Endothelial cell of umbilical vein (primary cell): ENCODE measurements at regions not wholly inside any gene's neighbourhood (a gene's known extent, or its start where the extent isn't known, plus 50 kb on each side); places are given as distances from the start of the nearest gene placed in this dataset.

Source experiments
- BruUV-seq: library from RNA; stranded (reverse); fragments of 400-500 nt; replicated peaks from 2 replicates; lab custom pipeline; 2021; lab: Mats Ljungman, UMichigan
- CTCF ChIA-PET: fragments of 300-600, 350-600 bp; sonication (Branson Sonifier 250); formaldehyde crosslinking; loops from one replicate; lab custom pipeline; 2021; ENCODE audit warnings: antibody characterized with exemption, inconsistent platforms; lab: Charles Lee
- POLR2A ChIA-PET: fragments of 300-600, 350-600 bp; sonication (Branson Sonifier 250); formaldehyde crosslinking; loops from one replicate; lab custom pipeline; 2021; ENCODE audit warnings: antibody characterized with exemption, inconsistent platforms; lab: Charles Lee
- DNase-seq: peaks from one replicate; pipeline ENCODE4 v3.0.0-alpha.2; 2011; ENCODE audit warnings: low read depth, low spot score
- FAIRE-seq: peaks from 2 replicates; lab custom pipeline; 2011; peaks lifted over from hg19 to GRCh38; lab: Jason Lieb, UNC
- H2AFZ ChIP-seq: 2 replicates; pipeline ENCODE4 v1.6.0; 2012; ENCODE audit warnings: low read depth, low read length, control low read depth, inconsistent platforms
- H3K27ac ChIP-seq: 2 replicates; pipeline ENCODE4 v1.5.1; 2011; ENCODE audit warnings: low read depth, mild to moderate bottlenecking, control low read depth, low read length, moderate library complexity; ENCODE audit not compliant: insufficient read depth
- H3K27me3 ChIP-seq, 2 experiments: 2 replicates each; pipeline versions ENCODE4 v1.6.0 to v1.6.1; 2011; ENCODE audit warnings: low read length in 2 of 2, mixed read lengths in 1 of 2; ENCODE audit not compliant: control insufficient read depth in 2 of 2, insufficient read depth in 2 of 2
- H3K36me3 ChIP-seq, 2 experiments: 2 replicates in 1 of 2; 3 replicates in 1 of 2; pipeline ENCODE4 v1.5.1; 2011; ENCODE audit warnings: low read length in 2 of 2, mild to moderate bottlenecking in 1 of 2, moderate library complexity in 1 of 2; ENCODE audit not compliant: control insufficient read depth in 2 of 2, insufficient read depth in 2 of 2; ENCODE audit errors: extremely low read depth in 1 of 2
- H3K4me1 ChIP-seq: 3 replicates; pipeline ENCODE4 v1.5.1; 2011; ENCODE audit warnings: mild to moderate bottlenecking, low read length; ENCODE audit not compliant: control insufficient read depth, insufficient read depth; ENCODE audit errors: extremely low read depth
- H3K4me2 ChIP-seq: 2 replicates; pipeline ENCODE4 v1.6.1; 2011; ENCODE audit warnings: low read length, control low read depth, mixed read lengths; ENCODE audit not compliant: insufficient read depth
- H3K4me3 ChIP-seq, 3 experiments: fragments of 200-600 bp in 1 of 3; sonication (generic), shearing (Covaris generic) in 1 of 3; replicated peaks in 1 of 3; 2 replicates each; pipeline ENCODE4 v1.5.1; 2011 to 2016; ENCODE audit warnings: control low read depth in 3 of 3, low read length in 3 of 3, mild to moderate bottlenecking in 2 of 3, inconsistent platforms in 1 of 3, low read depth in 1 of 3, moderate library complexity in 1 of 3; ENCODE audit not compliant: insufficient read depth in 1 of 3
- H3K79me2 ChIP-seq: 2 replicates; pipeline ENCODE4 v1.6.0; 2012; ENCODE audit warnings: low read length, inconsistent platforms; ENCODE audit not compliant: control insufficient read depth, insufficient read depth
- H3K9ac ChIP-seq: replicated peaks from 2 replicates; pipeline ENCODE3; 2011; ENCODE audit warnings: low read length, control low read depth; ENCODE audit not compliant: insufficient read depth; ENCODE audit errors: extremely low read depth
- H3K9me1 ChIP-seq: replicated peaks from 3 replicates; pipeline ENCODE4 v1.6.0; 2011; ENCODE audit warnings: mild to moderate bottlenecking, low read length; ENCODE audit not compliant: control insufficient read depth, insufficient read depth; ENCODE audit errors: extremely low read depth
- H3K9me3 ChIP-seq: replicated peaks from 2 replicates; pipeline ENCODE4 v1.5.1; 2012; ENCODE audit warnings: low read length, inconsistent platforms; ENCODE audit not compliant: control insufficient read depth, insufficient read depth
- H4K20me1 ChIP-seq: replicated peaks from 2 replicates; pipeline ENCODE3; 2011; ENCODE audit warnings: mild to moderate bottlenecking, low read length; ENCODE audit not compliant: control insufficient read depth, insufficient read depth; ENCODE audit errors: extremely low read depth
- CTCF ChIP-seq, 2 donors: IDR thresholded peaks; 1 replicate in 1 of 2; 2 replicates in 1 of 2; pipeline ENCODE4 v1.5.1; 2011; ENCODE audit warnings: low read length in 2 of 2, mild to moderate bottlenecking in 2 of 2, moderate library complexity in 2 of 2, control low read depth in 1 of 2, inconsistent platforms in 1 of 2, low read depth in 1 of 2; ENCODE audit not compliant: insufficient read depth in 1 of 2; ENCODE audit errors: extremely low read depth in 1 of 2
- EZH2 ChIP-seq: IDR thresholded peaks from 2 replicates; pipeline ENCODE4 v1.6.1; 2012; ENCODE audit warnings: borderline replicate concordance, low read depth, mild to moderate bottlenecking, moderate library complexity, low read length, inconsistent platforms; ENCODE audit not compliant: severe bottlenecking
- FOS ChIP-seq: IDR thresholded peaks from 2 replicates; pipeline ENCODE4 v1.6.1; 2011; ENCODE audit warnings: mild to moderate bottlenecking, low read length, moderate library complexity, borderline replicate concordance; ENCODE audit not compliant: insufficient read depth
- GATA2 ChIP-seq: IDR thresholded peaks from 2 replicates; pipeline ENCODE4 v1.7.0; 2011; ENCODE audit warnings: low read depth, mild to moderate bottlenecking, moderate library complexity, mixed read lengths, low read length; ENCODE audit not compliant: insufficient read length, insufficient read depth
- JUN ChIP-seq: IDR thresholded peaks from 2 replicates; pipeline ENCODE4 v1.6.1; 2011; ENCODE audit warnings: borderline replicate concordance, low read depth; ENCODE audit not compliant: insufficient read length, insufficient read depth
- MAX ChIP-seq: IDR thresholded peaks from 2 replicates; pipeline ENCODE4 v1.6.1; 2011; ENCODE audit not compliant: insufficient read depth, insufficient read length
- MYC ChIP-seq: IDR thresholded peaks from one replicate; pipeline ENCODE4 v1.6.1; 2011; ENCODE audit warnings: mild to moderate bottlenecking, low read depth, low read length
- POLR2A ChIP-seq: IDR thresholded peaks from 2 replicates; pipeline ENCODE4 v1.6.1; 2012; ENCODE audit warnings: low read depth, mild to moderate bottlenecking, control low read depth, low read length
- POLR2AphosphoS5 ChIP-seq: IDR thresholded peaks from 2 replicates; pipeline ENCODE4 v1.6.1; 2012; ENCODE audit warnings: low read depth, mild to moderate bottlenecking, control low read depth, low read length, moderate library complexity; ENCODE audit not compliant: insufficient read depth
- dilution Hi-C: fragments of 300-500 bp; cut with MboI; formaldehyde crosslinking; loops from one replicate; pipeline ENCODE4 v1.15.0; 2019; ENCODE audit warnings: low sequenced_read_pairs; ENCODE audit not compliant: extremely low pct_ligation_motif_present
- intact Hi-C: fragments of 100-400 bp; cut with micrococcal nuclease; formaldehyde crosslinking; loops from one replicate; pipeline ENCODE4 v1.10.0; 2022

- intact Hi-C loops (no loop called here), dilution Hi-C loops (no loop called here)
- Histone ChIP-seq H3K9ac (no peak overlapping the region), H3K4me3 (no peak overlapping the region), H4K20me1 (no peaks in the 10 kb centered on the region), H3K36me3 (no peaks in the 10 kb centered on the region), H3K9me1 (no peaks in the 10 kb centered on the region), H3K9me3 (no peaks in the 10 kb centered on the region), H3K27ac (no peak overlapping the region), H2AFZ (no peak overlapping the region), H3K4me2 (no peak overlapping the region), H3K4me1 (no peaks in the 10 kb centered on the region), H3K79me2 (no peaks in the 10 kb centered on the region), H3K27me3 (no peaks in the 10 kb centered on the region)
- no TSS peak for BruUV-seq
- CTCF ChIA-PET: interaction anchor here (1.5 kb wide), 1 partner anchor 10 kb away, joined by 4 read pairs; no protein-coding TSS in a partner anchor
- POLR2A ChIA-PET: no interaction called here
- FAIRE-seq: no peak
- DNase-seq: no peak
- TF ChIP-seq GATA2 (no peak), POLR2A (no peak), CTCF (IDR thresholded peaks at IDR 0.05; ENCODE audit: extremely low read depth in 1 of 2, insufficient read depth in 1 of 2, low read depth in 1 of 2, low read length in 2 of 2) (no peak), EZH2 (no peak), MAX (no peak), FOS (no peak), JUN (no peak), MYC (no peak), POLR2AphosphoS5 (no peak)
These were observed 601.8 kb downstream of the INSC start for GRCh38 chr11:15716550-15716949.
